ENCODE measurements at regions not wholly inside any gene's neighbourhood (a gene's known extent, or its start where the extent isn't known, plus 50 kb on each side); places are given as distances from the start of the nearest gene placed in this dataset.

DNA sequence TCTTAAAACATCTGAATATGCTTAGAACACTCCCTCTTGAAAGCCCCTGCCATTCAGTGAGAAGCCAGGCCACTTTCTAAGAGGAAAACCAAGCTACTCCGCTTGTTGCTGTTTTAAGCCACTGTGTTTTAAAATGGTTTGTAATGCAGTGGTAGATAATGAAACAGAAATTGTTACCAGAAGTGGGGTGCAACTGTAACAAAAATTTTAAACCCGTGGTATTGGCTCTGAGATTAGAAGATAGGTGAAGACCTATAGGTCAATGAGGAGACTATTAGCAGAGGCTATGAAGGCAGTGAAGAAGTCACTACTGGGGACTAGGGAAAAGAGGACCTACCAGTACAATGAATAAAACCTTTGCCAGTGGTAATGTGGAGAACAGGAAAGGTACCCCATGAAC is 266.5 kb downstream of the IRF8 start:
- TF ChIP-seq ZC3H11A (IDR thresholded peaks at IDR 0.05), result no peak
- TF ChIP-seq FOSL2 (IDR thresholded peaks at IDR 0.05), result no peak
- TF ChIP-seq FOSL2 (CRISPR knock-in tag; IDR thresholded peaks at IDR 0.05), result no peak
- TF ChIP-seq JUN (IDR thresholded peaks at IDR 0.05), result no peak
- TF ChIP-seq, protein P1, sequence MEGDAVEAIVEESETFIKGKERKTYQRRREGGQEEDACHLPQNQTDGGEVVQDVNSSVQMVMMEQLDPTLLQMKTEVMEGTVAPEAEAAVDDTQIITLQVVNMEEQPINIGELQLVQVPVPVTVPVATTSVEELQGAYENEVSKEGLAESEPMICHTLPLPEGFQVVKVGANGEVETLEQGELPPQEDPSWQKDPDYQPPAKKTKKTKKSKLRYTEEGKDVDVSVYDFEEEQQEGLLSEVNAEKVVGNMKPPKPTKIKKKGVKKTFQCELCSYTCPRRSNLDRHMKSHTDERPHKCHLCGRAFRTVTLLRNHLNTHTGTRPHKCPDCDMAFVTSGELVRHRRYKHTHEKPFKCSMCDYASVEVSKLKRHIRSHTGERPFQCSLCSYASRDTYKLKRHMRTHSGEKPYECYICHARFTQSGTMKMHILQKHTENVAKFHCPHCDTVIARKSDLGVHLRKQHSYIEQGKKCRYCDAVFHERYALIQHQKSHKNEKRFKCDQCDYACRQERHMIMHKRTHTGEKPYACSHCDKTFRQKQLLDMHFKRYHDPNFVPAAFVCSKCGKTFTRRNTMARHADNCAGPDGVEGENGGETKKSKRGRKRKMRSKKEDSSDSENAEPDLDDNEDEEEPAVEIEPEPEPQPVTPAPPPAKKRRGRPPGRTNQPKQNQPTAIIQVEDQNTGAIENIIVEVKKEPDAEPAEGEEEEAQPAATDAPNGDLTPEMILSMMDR (IDR thresholded peaks at IDR 0.05), result no peak
- no peak for TF ChIP-seq POLR2A (IDR thresholded peaks at IDR 0.05; ENCODE audit: low read length)
- no peak for TF ChIP-seq SMC3 (IDR thresholded peaks at IDR 0.05)
- TF ChIP-seq CHD4 (IDR thresholded peaks at IDR 0.05; ENCODE audit: borderline replicate concordance), result no peak
- no peak for TF ChIP-seq HOXB5 (CRISPR knock-in tag; IDR thresholded peaks at IDR 0.05)

Measured in A549 (cell line).